Fibroblast of skin of left biceps (primary cell): ENCODE measurements at regions not wholly inside any gene's neighbourhood (a gene's known extent, or its start where the extent isn't known, plus 50 kb on each side); places are given as distances from the start of the nearest gene placed in this dataset.

Source experiments
- DNase-seq, 2 experiments: peaks; one replicate each; pipeline ENCODE4 v3.0.0-alpha.2; 2013; ENCODE audit warnings: low read depth in 2 of 2

DNA sequence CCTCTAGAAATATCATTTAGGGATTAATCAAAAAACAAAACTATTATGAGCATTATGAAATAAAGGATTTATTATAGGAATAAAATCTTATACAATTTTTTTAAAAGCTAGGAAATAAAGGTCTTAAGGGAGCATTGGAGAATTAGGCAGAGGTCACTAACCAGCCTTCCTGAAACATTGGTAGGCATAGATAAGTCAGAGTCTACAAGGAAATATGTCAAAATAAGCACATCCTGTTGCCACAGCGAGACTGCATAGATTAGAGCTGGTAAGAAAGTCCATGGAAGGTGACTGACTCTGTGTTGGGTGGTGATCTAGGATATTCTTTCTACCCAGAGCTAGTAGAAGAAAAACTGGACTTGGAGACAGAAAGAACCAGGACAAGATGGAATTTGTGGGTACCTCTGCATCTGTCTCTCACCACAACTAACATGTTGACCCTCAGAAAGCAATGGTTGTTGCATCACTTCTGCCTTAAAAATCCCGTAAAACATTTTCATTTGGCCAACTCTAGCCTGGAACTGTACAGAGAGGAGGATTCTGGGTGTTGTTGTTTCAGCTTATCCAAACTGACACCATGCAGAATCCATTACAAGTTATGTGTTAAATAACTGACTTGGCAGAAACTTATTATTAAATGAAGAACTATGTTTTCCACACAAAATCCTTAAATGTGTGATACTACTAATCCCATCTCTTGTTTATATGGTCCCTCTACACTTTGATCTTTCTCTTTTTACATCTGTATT, 77.1 kb downstream of the FBXO5 start:
- no peak for DNase-seq

DNA sequence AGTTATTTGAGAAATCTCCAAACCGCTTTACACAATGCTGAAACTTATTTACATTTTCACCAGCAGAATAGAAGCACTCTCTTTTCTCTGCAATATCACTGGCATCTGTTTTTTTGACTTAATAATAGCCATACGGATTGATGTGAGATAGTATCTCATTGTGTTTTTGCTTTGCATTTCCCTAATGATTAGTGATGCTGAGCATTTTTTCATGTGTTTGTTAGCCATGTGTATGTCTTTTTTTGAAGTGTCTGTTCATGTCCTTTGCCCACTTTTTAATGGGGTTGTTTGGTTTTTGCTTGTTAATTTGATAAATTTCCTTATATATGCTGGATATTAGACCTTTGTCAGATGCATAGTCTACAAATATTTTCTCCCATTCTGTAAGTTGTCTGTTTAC, 73.6 kb downstream of the FBXO5 start:
- DNase-seq = no peak

- no peak for DNase-seq
Observed at GRCh38 chr6:152916035-152916434, 66.8 kb downstream of the FBXO5 start.

DNA sequence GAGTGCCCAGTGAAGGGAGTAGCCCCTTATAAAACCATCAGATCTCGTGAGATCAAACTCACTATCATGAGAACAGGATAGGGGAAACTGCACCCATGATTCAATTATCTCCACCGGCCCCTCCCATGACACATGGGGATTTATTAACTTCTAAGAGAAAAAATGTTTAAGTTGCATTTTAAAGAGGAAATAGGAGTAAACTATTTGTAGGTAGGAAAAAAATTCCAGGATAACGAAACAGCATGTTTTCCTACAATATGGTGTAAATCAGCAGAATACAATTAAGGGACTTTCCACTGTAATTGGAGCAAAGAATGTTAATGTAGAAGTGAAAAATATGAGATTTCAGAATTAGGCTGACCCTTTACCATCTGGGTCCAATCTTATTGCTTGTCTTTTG, 63.9 kb downstream of the FBXO5 start:
- no peak for DNase-seq

GRCh38 chr6:152920016-152920415, 62.8 kb downstream of the FBXO5 start:
- no peak for DNase-seq
